ENCODE measurements at regions not wholly inside any gene's neighbourhood (a gene's known extent, or its start where the extent isn't known, plus 50 kb on each side); places are given as distances from the start of the nearest gene placed in this dataset.

- 91% methylated on average over 13 of the region's 13 CpGs for WGBS
- Histone ChIP-seq H3K23ac (ENCODE audit: low read length in 2 of 2) (no peak overlapping the region), H4K91ac (ENCODE audit: low read length) (no peak overlapping the region), H3K9me3 (ENCODE audit: control insufficient read depth, low read length) (no peaks in the 10 kb centered on the region), H3K9ac (ENCODE audit: low read length) (no peak overlapping the region), H3K27me3 (ENCODE audit: control insufficient read depth in 1 of 2, insufficient read depth in 1 of 2, low read length in 2 of 2) (peaks cover 6 to 36% of the 10 kb centered on the region in 2 experiments), H3K18ac (ENCODE audit: low read depth in 1 of 2, low read length in 2 of 2) (no peak overlapping the region), H3K4me1 (ENCODE audit: control insufficient read depth, insufficient read depth, low read depth, low read length) (no peaks in the 10 kb centered on the region), H3K14ac (ENCODE audit: low read length in 2 of 2) (no peak overlapping the region), H3K4ac (ENCODE audit: low read depth in 1 of 2, low read length in 2 of 2) (no peak overlapping the region), H4K8ac (ENCODE audit: low read length) (no peak overlapping the region), H2AFZ (ENCODE audit: low read depth, low read length) (no peak overlapping the region), H2BK120ac (ENCODE audit: low read depth, low read length) (no peak overlapping the region), H3K79me1 (replicated peaks; ENCODE audit: low read length, poor library complexity, severe bottlenecking) (no peaks in the 10 kb centered on the region), H3K27ac (ENCODE audit: low read length, poor library complexity, severe bottlenecking) (no peak overlapping the region), H3K4me3 (ENCODE audit: insufficient read depth in 1 of 2, low read depth in 1 of 2, low read length in 2 of 2) (no peak overlapping the region), H3K4me2 (ENCODE audit: low read length, poor library complexity, severe bottlenecking) (no peak overlapping the region), H2BK5ac (ENCODE audit: low read depth, low read length, poor library complexity, severe bottlenecking) (no peak overlapping the region), H2BK12ac (ENCODE audit: low read length in 2 of 2) (no peak overlapping the region), H3K36me3 (ENCODE audit: control insufficient read depth in 1 of 2, insufficient read depth in 2 of 2, low read depth in 1 of 2, low read length in 2 of 2) (no peaks in the 10 kb centered on the region), H2AK5ac (ENCODE audit: low read length, severe bottlenecking) (no peak overlapping the region), H2BK15ac (ENCODE audit: low read depth, poor library complexity, severe bottlenecking) (no peak overlapping the region)
- no peak for DNase-seq
Observed at GRCh38 chr6:170010665-170011203, 259.3 kb downstream of the ERMARD start.

GRCh38 chr6:170008294-170008785, 256.9 kb downstream of the ERMARD start:
- Histone ChIP-seq H2AK5ac (ENCODE audit: low read length, severe bottlenecking) (no peak overlapping the region), H3K9me3 (ENCODE audit: control insufficient read depth, low read length) (peaks cover 16% of the 10 kb centered on the region), H2BK5ac (ENCODE audit: low read depth, low read length, poor library complexity, severe bottlenecking) (no peak overlapping the region), H3K27ac (ENCODE audit: low read length, poor library complexity, severe bottlenecking) (no peak overlapping the region), H3K4me1 (ENCODE audit: control insufficient read depth, insufficient read depth, low read depth, low read length) (no peaks in the 10 kb centered on the region), H2AFZ (ENCODE audit: low read depth, low read length) (no peak overlapping the region), H3K4ac (ENCODE audit: low read depth in 1 of 2, low read length in 2 of 2) (no peak overlapping the region), H3K4me3 (ENCODE audit: insufficient read depth in 1 of 2, low read depth in 1 of 2, low read length in 2 of 2) (no peak overlapping the region), H3K14ac (ENCODE audit: low read length in 2 of 2) (no peak overlapping the region), H3K18ac (ENCODE audit: low read depth in 1 of 2, low read length in 2 of 2) (no peak overlapping the region), H3K27me3 (ENCODE audit: control insufficient read depth in 1 of 2, insufficient read depth in 1 of 2, low read length in 2 of 2) (peaks cover 6 to 24% of the 10 kb centered on the region in 2 experiments), H3K36me3 (ENCODE audit: control insufficient read depth in 1 of 2, insufficient read depth in 2 of 2, low read depth in 1 of 2, low read length in 2 of 2) (no peaks in the 10 kb centered on the region), H2BK12ac (ENCODE audit: low read length in 2 of 2) (no peak overlapping the region), H4K8ac (ENCODE audit: low read length) (no peak overlapping the region), H4K91ac (ENCODE audit: low read length) (no peak overlapping the region), H3K79me1 (replicated peaks; ENCODE audit: low read length, poor library complexity, severe bottlenecking) (no peaks in the 10 kb centered on the region), H2BK15ac (ENCODE audit: low read depth, poor library complexity, severe bottlenecking) (no peak overlapping the region), H3K23ac (ENCODE audit: low read length in 2 of 2) (no peak overlapping the region), H2BK120ac (ENCODE audit: low read depth, low read length) (no peak overlapping the region), H3K9ac (ENCODE audit: low read length) (no peak overlapping the region), H3K4me2 (ENCODE audit: low read length, poor library complexity, severe bottlenecking) (no peak overlapping the region)
- DNase-seq = no peak
- 85% methylated on average over 11 of the region's 16 CpGs for whole genome bisulfite sequencing

- Histone ChIP-seq H3K4me3 (ENCODE audit: insufficient read depth in 1 of 2, low read depth in 1 of 2, low read length in 2 of 2) (no peak overlapping the region), H3K36me3 (ENCODE audit: control insufficient read depth in 1 of 2, insufficient read depth in 2 of 2, low read depth in 1 of 2, low read length in 2 of 2) (no peaks in the 10 kb centered on the region), H2BK15ac (ENCODE audit: low read depth, poor library complexity, severe bottlenecking) (no peak overlapping the region), H2BK12ac (ENCODE audit: low read length in 2 of 2) (no peak overlapping the region), H3K18ac (ENCODE audit: low read depth in 1 of 2, low read length in 2 of 2) (no peak overlapping the region), H3K79me1 (replicated peaks; ENCODE audit: low read length, poor library complexity, severe bottlenecking) (no peaks in the 10 kb centered on the region), H2BK120ac (ENCODE audit: low read depth, low read length) (no peak overlapping the region), H3K27me3 (ENCODE audit: control insufficient read depth in 1 of 2, insufficient read depth in 1 of 2, low read length in 2 of 2) (peaks cover 6 to 24% of the 10 kb centered on the region in 2 experiments), H2BK5ac (ENCODE audit: low read depth, low read length, poor library complexity, severe bottlenecking) (no peak overlapping the region), H2AK5ac (ENCODE audit: low read length, severe bottlenecking) (no peak overlapping the region), H2AFZ (ENCODE audit: low read depth, low read length) (no peak overlapping the region), H4K8ac (ENCODE audit: low read length) (no peak overlapping the region), H3K14ac (ENCODE audit: low read length in 2 of 2) (no peak overlapping the region), H3K27ac (ENCODE audit: low read length, poor library complexity, severe bottlenecking) (no peak overlapping the region), H3K9ac (ENCODE audit: low read length) (no peak overlapping the region), H4K91ac (ENCODE audit: low read length) (no peak overlapping the region), H3K23ac (ENCODE audit: low read length in 2 of 2) (no peak overlapping the region), H3K4me2 (ENCODE audit: low read length, poor library complexity, severe bottlenecking) (no peak overlapping the region), H3K4me1 (ENCODE audit: control insufficient read depth, insufficient read depth, low read depth, low read length) (no peaks in the 10 kb centered on the region), H3K4ac (ENCODE audit: low read depth in 1 of 2, low read length in 2 of 2) (no peak overlapping the region), H3K9me3 (ENCODE audit: control insufficient read depth, low read length) (peaks cover 20% of the 10 kb centered on the region)
- WGBS = 45% methylated on average over 17 of the region's 17 CpGs
- no peak for DNase-seq
Observed at GRCh38 chr6:170007468-170008293, 256.3 kb downstream of the ERMARD start.

GRCh38 chr6:170006900-170007467, 255.6 kb downstream of the ERMARD start:
- DNase-seq = no peak
- Histone ChIP-seq H3K18ac (ENCODE audit: low read depth in 1 of 2, low read length in 2 of 2) (no peak overlapping the region), H2BK12ac (ENCODE audit: low read length in 2 of 2) (no peak overlapping the region), H3K9ac (ENCODE audit: low read length) (no peak overlapping the region), H2BK15ac (ENCODE audit: low read depth, poor library complexity, severe bottlenecking) (no peak overlapping the region), H2BK5ac (ENCODE audit: low read depth, low read length, poor library complexity, severe bottlenecking) (no peak overlapping the region), H2AFZ (ENCODE audit: low read depth, low read length) (no peak overlapping the region), H3K4ac (ENCODE audit: low read depth in 1 of 2, low read length in 2 of 2) (no peak overlapping the region), H3K9me3 (ENCODE audit: control insufficient read depth, low read length) (peaks cover 20% of the 10 kb centered on the region), H3K23ac (ENCODE audit: low read length in 2 of 2) (no peak overlapping the region), H3K4me2 (ENCODE audit: low read length, poor library complexity, severe bottlenecking) (no peak overlapping the region), H3K27ac (ENCODE audit: low read length, poor library complexity, severe bottlenecking) (no peak overlapping the region), H3K4me3 (ENCODE audit: insufficient read depth in 1 of 2, low read depth in 1 of 2, low read length in 2 of 2) (no peak overlapping the region), H2BK120ac (ENCODE audit: low read depth, low read length) (no peak overlapping the region), H3K36me3 (ENCODE audit: control insufficient read depth in 1 of 2, insufficient read depth in 2 of 2, low read depth in 1 of 2, low read length in 2 of 2) (no peaks in the 10 kb centered on the region), H3K4me1 (ENCODE audit: control insufficient read depth, insufficient read depth, low read depth, low read length) (no peaks in the 10 kb centered on the region), H4K91ac (ENCODE audit: low read length) (no peak overlapping the region), H3K14ac (ENCODE audit: low read length in 2 of 2) (no peak overlapping the region), H3K79me1 (replicated peaks; ENCODE audit: low read length, poor library complexity, severe bottlenecking) (no peaks in the 10 kb centered on the region), H2AK5ac (ENCODE audit: low read length, severe bottlenecking) (no peak overlapping the region), H4K8ac (ENCODE audit: low read length) (no peak overlapping the region), H3K27me3 (ENCODE audit: control insufficient read depth in 1 of 2, insufficient read depth in 1 of 2, low read length in 2 of 2) (peaks cover 6 to 21% of the 10 kb centered on the region in 2 experiments)
- WGBS = 24% methylated on average over 19 of the region's 19 CpGs

Data from mesenchymal stem cell (in vitro differentiated cells and primary cell).